GM10248 (cell line): ENCODE measurements at regions not wholly inside any gene's neighbourhood (a gene's known extent, or its start where the extent isn't known, plus 50 kb on each side); places are given as distances from the start of the nearest gene placed in this dataset.

Experiments
- CTCF ChIA-PET: fragments of 300-600 bp; sonication (Branson Sonifier 250); formaldehyde crosslinking; extraction: SDS; loops from one replicate; lab custom pipeline; 2021; ENCODE audit warnings: antibody characterized with exemption; lab: Yijun Ruan, JAX
- POLR2A ChIA-PET: fragments of 350-650 bp; sonication (Branson Sonifier 250); formaldehyde crosslinking; extraction: SDS; loops from one replicate; lab custom pipeline; 2020; ENCODE audit warnings: antibody characterized with exemption; lab: Yijun Ruan, JAX
- DNase-seq: peaks from one replicate; pipeline ENCODE4 v3.0.0; 2012; ENCODE audit errors: extremely low spot score
- CTCF ChIP-seq: IDR thresholded peaks from 2 replicates; pipeline ENCODE4 v1.5.1; 2012; ENCODE audit warnings: mild to moderate bottlenecking, low read depth; ENCODE audit errors: extremely low read depth, missing control alignments, control extremely low read depth

GRCh38 chr2:230593765-230594164, 118.9 kb upstream of the CAB39 start:
- DNase-seq, result no peak
- no peak for TF ChIP-seq CTCF
- ChIA-PET POLR2A (no interaction called here), CTCF (interaction anchor here (1.1 to 2.0 kb wide), 3 partner anchors 9 to 21 kb away, joined by 3 to 7 read pairs (median 3); no protein-coding TSS in a partner anchor)

DNA sequence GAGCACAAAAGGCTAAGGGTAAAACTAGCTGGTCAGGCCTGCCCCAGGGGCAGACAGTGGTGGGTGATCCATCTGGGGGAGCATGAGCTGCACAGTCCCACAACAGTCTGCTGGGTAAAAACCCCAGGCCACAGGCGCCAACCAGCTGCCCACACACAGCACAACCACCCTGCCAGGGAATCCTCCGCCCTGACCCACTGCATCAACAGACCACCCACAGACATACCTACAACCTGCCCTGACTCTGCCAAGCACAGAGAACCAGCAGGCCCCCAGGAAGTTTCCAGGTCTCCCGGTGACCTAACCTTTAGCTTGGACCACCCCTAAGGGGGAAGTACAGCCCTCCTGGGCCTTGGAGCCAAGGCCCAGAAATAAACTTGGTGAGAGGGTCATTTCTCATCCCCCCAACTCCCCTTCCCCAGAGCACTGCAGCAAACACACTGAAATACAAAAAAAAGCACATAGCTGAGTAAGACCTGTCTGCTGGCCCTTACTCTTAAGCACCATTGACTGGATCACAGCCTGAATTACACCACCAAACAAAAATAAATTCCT, 118.3 kb upstream of the CAB39 start:
- CTCF ChIA-PET, result interaction anchor here (0.9 to 2.0 kb wide), 6 partner anchors 9 to 128 kb away, joined by 3 to 7 read pairs (median 3); no protein-coding TSS in a partner anchor
- no peak for TF ChIP-seq CTCF
- DNase-seq, result no peak
- POLR2A ChIA-PET, result no interaction called here

GRCh38 chr2:230599853-230600252, 112.8 kb upstream of the CAB39 start:
- no peak for TF ChIP-seq CTCF

DNA sequence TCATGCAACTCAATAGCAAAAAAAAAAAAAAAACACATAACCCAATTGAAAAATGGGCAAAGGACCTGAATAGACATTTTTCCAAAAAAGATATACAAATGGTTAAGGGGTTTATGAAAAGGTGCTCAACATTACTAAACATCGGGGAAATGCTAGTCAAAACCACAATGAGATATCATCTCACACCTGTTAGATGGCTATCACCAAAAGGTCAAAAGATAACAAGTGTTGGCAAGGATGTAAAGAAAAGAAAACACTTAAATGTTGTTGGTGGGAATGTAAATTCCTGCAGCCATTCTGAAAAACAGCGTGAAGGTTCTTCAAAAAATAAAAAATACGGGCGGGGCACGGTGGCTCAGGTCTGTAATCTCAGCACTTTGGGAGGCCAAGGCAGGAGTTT, 112.4 kb upstream of the CAB39 start:
- POLR2A ChIA-PET, result no interaction called here
- DNase-seq, result no peak
- no peak for TF ChIP-seq CTCF
- CTCF ChIA-PET, result interaction anchor here (0.9 kb wide), 1 partner anchor 183 kb away, joined by 3 read pairs; no protein-coding TSS in a partner anchor

More at GRCh38 chr2:230599853-230600252, 112.8 kb upstream of the CAB39 start:
- ChIA-PET CTCF (interaction anchor here (0.9 to 1.3 kb wide), 2 partner anchors 11 to 183 kb away, joined by 3 read pairs; no protein-coding TSS in a partner anchor), POLR2A (no interaction called here)
- DNase-seq, result no peak

GRCh38 chr2:230600881-230601280, 111.8 kb upstream of the CAB39 start:
- TF ChIP-seq CTCF, result no peak
- no peak for DNase-seq
- ChIA-PET POLR2A (no interaction called here), CTCF (interaction anchor here (1.1 to 2.3 kb wide), 5 partner anchors 10 to 179 kb away, joined by 3 to 11 read pairs (median 5); no protein-coding TSS in a partner anchor)

DNA sequence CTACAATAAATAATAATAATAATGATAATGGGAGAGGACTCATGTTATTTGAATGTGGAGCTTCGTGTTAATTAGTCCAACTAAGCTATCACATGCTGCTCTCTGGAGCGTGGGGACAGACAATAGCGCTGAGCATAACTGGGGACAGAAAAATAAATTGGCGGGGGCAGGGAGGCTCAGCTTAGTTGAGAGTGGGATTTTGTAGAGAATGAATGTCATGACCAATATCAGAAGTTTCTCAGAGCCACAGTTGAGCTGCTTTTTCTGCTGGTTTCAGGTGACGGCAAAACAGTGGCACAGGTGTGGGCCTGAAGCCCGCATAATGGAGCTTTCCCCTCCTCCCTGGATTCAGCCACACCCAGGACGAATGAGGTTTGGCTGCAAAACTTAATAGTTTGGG, 111.1 kb upstream of the CAB39 start:
- CTCF ChIA-PET, result interaction anchor here (0.8 to 2.3 kb wide), 6 partner anchors 9 to 180 kb away, joined by 3 to 11 read pairs (median 4); no protein-coding TSS in a partner anchor
- peak; percentile 57 for DNase-seq
- TF ChIP-seq CTCF, result no peak
- POLR2A ChIA-PET, result interaction anchor here (0.9 to 1.0 kb wide), 3 partner anchors 12 to 153 kb away, joined by 3 read pairs; no protein-coding TSS in a partner anchor
